HG03457 (cell line): ENCODE measurements at regions not wholly inside any gene's neighbourhood (a gene's known extent, or its start where the extent isn't known, plus 50 kb on each side); places are given as distances from the start of the nearest gene placed in this dataset.
A peak's percentile ranks its signal among the peaks of the same experiment; 100 is the strongest.

Experiments
- ATAC-seq: cut with Tn5 transposase; IDR thresholded peaks from one replicate; pipeline ENCODE4 v1.9.1; 2021; ENCODE audit warnings: moderate number of reproducible peaks; ENCODE audit not compliant: unreplicated experiment

- ATAC-seq, result no peak
These were observed 261.5 kb downstream of the BMP2 start for GRCh38 chr20:7029019-7029418.

- ATAC-seq, result no peak
These were observed 263.7 kb downstream of the BMP2 start for GRCh38 chr20:7031222-7031621.

GRCh38 chr20:7038029-7038428 lies 270.5 kb downstream of the BMP2 start:
- no peak for ATAC-seq

GRCh38 chr20:7057611-7058010 lies 290.1 kb downstream of the BMP2 start:
- ATAC-seq, result no peak

GRCh38 chr20:7078804-7079203 lies 311.3 kb downstream of the BMP2 start:
- no peak for ATAC-seq

- ATAC-seq, result no peak
These were observed 313.0 kb downstream of the BMP2 start for GRCh38 chr20:7080472-7080871.

GRCh38 chr20:7085467-7085866 lies 318.0 kb downstream of the BMP2 start:
- ATAC-seq, result no peak

GRCh38 chr20:7087803-7088202 lies 320.3 kb downstream of the BMP2 start:
- ATAC-seq, result no peak

GRCh38 chr20:7090001-7090400 lies 322.5 kb downstream of the BMP2 start:
- ATAC-seq, result no peak

- no peak for ATAC-seq
These were observed 323.3 kb downstream of the BMP2 start for GRCh38 chr20:7090811-7091210.

- no peak for ATAC-seq
These were observed 324.2 kb downstream of the BMP2 start for GRCh38 chr20:7091655-7092054.

- no peak for ATAC-seq
These were observed 327.0 kb downstream of the BMP2 start for GRCh38 chr20:7094438-7094997.

GRCh38 chr20:7106910-7107309 lies 339.4 kb downstream of the BMP2 start:
- no peak for ATAC-seq

- no peak for ATAC-seq
These were observed 341.4 kb downstream of the BMP2 start for GRCh38 chr20:7108929-7109328.

- peak; percentile 67 for ATAC-seq
These were observed 346.3 kb downstream of the BMP2 start for GRCh38 chr20:7113577-7114466.

- ATAC-seq, result no peak
These were observed 356.0 kb downstream of the BMP2 start for GRCh38 chr20:7123457-7123856.

- no peak for ATAC-seq
These were observed 356.6 kb downstream of the BMP2 start for GRCh38 chr20:7124120-7124519.

- ATAC-seq, result no peak
These were observed 369.4 kb downstream of the BMP2 start for GRCh38 chr20:7136886-7137285.

GRCh38 chr20:7137395-7138151 lies 370.1 kb downstream of the BMP2 start:
- peak; percentile 87 for ATAC-seq

- no peak for ATAC-seq
These were observed 377.0 kb downstream of the BMP2 start for GRCh38 chr20:7144464-7144863.

GRCh38 chr20:7146552-7147219 lies 379.2 kb downstream of the BMP2 start:
- ATAC-seq, result no peak
